SW480 (cell line): ENCODE measurements at regions not wholly inside any gene's neighbourhood (a gene's known extent, or its start where the extent isn't known, plus 50 kb on each side); places are given as distances from the start of the nearest gene placed in this dataset.

Source experiments
- DNase-seq: peaks from one replicate; pipeline ENCODE4 v3.0.0-alpha.2; 2016; ENCODE audit warnings: low spot score

DNA sequence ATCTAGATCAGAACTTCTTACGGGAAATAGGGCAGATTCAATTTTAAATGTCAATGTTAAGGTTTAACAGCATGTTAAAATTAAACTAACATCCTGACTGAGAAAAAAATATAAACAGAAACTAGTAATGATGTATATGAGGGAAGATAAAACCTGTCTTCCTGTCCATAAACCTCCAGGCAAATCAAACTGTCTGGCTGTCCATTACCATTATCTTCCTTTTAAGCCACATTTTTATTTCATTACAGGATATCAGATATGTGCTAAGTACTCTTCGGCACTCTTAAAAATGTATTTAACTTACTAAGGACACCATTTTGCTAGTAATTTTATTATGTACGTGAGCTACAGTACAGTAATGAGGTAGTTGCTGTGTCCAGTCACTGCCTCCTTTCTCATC lies 1461.7 kb upstream of the ALCAM start:
- no peak for DNase-seq

DNA sequence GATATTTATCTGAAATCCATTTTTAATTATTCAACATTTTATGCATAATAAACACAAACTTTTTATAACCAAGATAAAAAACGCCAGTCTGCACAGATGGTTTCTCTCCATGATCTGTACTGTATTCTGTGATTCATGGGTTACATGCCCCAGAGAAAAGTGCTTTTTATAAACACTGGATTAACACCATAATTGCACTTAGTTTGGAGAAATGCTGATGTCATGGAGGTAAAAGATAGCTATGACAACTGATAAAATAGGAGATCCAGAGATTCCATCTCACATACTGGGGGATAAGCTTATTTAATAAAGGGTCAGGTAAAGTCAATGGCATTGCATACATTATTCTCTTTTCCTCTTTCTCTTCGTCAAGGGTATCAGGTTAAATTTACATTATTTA lies 1460.4 kb upstream of the ALCAM start:
- DNase-seq, result no peak

DNA sequence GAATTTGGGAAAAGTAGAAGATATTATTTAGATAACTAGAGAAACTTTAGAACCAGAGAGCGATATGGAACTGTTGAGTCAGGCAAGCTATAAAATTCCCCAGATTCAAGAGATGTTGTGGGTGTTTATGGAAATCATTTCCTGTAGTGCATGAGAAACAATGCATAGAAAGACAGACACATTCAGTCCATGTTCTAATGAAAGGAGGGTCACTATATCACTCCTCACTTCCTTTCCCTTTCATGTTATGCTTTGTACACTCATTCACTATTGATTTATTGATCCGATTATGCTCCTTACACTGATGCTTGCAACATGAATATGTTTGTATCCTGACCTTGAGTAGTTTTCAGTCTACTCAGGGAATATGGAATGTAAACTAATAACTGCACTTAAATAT lies 1459.9 kb upstream of the ALCAM start:
- DNase-seq, result no peak

DNA sequence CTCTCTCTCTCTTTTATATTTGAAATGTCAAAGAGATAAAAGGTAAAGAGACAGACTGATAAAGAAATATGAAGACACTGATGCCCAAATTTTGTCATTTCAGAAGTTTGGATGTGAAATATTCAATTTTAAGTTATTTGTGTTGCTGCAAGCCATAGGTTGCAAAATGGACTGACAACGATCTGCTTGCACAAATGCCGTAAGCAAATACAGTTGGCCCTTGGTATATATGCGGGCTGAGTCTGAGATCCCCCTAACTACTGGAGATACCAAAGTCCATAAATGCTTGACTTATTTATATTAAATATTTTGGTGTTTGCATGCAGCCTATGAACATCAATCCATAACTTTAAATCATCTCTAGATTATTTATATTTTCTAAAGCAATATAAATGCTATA lies 1459.1 kb upstream of the ALCAM start:
- no peak for DNase-seq

DNA sequence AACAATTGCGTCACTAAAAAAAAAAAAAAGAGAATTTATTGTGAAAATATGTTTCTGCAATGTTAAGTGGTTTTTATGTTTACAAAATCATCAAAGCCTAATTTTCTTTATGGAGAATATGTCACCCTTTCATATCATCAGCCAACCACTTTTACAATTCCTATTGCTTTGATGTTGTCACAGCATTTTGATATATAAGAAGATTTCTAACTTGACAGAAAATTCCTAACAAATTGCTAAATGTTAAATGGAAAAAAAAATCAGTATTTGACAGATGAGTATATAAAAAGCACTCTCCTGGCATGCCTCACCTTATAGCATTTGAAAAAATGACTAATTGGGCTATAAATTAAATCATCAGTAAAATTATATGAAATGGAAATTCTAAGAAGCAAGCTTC lies 1457.3 kb upstream of the ALCAM start:
- DNase-seq, result no peak

DNA sequence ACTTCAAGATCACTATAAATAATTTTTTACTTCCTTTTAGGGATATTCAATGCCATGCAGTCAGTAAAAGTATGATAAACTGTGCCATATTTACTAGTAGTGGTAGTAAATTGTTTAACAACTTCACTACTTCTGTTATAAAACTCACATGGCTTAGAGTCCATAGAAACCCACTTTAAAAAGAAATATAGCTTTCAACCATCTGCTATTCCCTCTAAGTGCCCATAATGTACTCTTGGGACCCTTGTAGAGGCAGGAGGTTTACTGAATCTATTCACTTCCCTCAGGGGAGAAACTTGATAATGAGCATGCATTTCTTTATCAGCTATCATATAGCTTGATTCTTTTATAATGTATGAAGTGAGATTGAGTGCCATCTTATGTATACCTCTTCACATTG lies 1448.4 kb upstream of the ALCAM start:
- DNase-seq, result no peak

DNA sequence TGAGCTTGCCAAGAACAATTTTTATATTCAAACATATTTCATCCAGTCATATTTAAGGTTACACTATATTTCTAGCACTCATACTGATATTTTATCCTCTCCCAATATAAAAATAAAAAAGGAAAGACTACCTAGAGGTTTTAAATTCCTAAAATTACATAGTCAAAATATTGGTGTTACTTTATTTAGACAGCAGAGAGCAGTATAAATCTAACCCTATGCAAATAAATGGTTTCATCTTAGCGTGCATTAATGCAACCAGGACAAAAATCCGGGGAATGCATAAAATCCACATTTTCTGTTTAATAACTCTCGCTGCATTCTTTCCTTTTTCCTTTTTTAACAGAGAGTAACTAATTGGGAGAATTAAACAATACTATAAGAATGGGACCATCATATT lies 1447.4 kb upstream of the ALCAM start:
- DNase-seq, result no peak

DNA sequence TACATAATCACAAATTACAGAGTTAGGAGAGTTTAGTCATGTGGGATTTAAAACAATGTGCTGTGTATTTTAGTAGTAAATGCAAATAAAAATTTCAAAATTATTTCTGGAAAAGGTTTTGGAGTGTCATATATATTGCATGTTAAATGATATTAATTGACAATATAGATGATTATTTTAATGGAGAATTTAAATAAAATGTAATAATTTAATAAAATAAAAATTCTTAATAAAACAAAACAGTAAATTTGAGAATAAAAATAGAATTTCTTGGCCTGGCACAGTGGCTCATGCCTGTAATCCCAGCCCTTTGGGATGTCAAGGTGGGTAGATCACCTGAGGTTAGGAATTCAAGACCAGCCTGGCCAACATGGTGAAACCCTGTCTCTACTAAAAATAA lies 1442.8 kb upstream of the ALCAM start:
- no peak for DNase-seq

DNA sequence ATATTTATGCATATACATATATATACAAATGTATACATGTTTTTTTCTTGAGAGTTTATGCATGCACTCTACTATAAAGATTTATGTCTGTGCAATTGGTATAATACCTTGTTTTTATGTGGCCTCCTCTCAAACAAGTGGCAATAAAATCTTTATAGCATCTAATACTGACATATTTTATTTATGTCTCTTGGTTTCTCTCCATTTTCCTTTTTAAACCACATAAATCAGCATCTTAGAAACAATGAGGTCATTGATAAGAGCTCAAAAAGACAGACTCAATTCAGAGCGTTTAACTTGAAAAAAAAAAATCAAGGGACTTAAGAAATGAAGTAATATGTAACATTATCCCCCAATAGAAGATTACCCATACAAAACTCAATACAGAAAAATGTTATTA lies 1442.2 kb upstream of the ALCAM start:
- DNase-seq, result no peak

DNA sequence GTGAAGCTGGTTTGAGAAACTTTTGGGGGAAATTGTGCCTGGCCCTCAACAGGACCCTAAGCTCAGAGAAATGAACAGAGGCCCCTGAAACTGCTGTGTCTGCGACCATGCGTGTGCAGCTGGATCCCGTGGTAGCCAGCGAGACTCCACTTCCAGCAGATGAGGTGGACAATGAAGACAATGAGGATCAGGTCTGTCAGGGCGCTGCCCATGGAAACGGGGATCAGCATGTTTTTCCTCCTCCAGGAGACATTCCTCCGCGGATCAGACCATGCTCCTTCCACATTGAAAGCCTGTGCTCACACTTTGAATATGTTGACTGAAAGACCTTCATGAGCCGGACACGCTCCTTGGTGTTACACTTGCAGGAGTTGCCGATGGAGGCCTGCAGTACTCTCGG lies 1439.8 kb upstream of the ALCAM start:
- DNase-seq, result no peak

DNA sequence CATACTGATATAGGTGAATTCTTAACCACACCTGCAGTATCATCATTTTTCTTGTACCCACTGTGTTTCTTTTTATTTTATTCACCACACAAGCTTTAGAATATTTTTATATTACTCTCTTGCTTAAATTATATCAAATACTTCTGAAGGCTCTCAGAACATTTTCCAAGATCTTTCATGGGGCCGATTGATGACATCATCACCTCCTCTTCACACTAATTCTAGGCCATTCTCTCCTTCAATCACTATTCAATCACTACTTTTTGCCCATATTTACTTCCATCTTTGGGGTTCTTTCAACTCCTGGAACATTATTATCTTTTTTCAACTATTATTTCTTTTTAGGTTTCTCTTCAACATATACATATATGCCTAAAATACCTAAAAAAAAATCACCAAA lies 1438.8 kb upstream of the ALCAM start:
- no peak for DNase-seq

DNA sequence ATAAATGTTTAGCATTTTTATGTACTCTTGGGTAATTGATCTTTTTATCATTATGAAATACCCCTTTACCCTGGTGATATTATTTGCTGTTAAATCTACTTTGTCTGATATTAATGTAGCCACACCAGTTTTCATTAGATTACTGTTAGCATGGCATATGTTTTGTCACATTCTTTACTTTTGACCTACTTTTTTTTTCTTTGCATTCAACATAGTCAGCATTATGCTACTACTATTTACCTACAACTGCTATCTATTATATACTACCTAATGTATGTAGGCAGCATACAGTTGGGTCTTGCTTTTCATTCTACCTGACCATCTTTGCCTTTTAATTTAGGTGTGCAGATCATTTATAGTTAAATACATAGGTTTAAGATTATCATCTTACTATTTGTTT lies 1429.6 kb upstream of the ALCAM start:
- DNase-seq, result no peak

DNA sequence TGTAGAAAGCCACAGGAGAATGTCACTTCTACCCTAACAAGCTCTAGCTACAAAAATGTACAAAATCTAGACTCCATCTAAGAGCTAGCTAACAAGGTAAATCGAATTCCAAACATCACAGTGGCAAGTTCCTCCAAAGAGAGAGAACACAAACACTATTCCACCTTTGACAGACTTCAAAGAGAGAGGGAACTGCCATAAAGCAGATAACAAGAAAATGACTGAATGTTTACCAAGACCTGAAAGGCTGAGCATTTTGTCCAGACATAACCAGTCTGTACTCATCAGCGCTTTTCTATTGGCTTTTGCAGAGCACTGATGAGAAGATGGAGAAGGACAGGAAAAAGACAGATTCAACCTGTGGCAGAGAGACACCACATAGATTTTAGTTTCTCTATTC lies 1419.6 kb upstream of the ALCAM start:
- DNase-seq, result no peak

DNA sequence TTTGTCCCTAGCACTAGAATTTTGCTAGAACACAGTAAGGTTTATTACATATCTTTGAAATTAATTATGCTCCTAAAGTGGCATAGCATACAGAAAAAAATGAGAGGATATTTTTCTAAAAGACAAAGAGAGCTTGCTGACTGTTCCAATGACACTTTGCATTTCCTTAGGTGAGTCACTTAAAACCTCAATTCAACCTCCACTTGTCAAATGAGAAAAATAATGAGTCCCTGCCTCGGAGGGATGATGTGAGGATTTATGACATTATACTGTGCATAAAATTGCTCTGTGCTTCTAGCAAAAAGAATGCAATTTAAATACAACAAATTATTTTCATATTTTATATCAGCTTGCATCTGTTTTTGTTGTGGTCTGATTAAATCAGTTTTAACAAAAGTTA lies 1417.0 kb upstream of the ALCAM start:
- no peak for DNase-seq

DNA sequence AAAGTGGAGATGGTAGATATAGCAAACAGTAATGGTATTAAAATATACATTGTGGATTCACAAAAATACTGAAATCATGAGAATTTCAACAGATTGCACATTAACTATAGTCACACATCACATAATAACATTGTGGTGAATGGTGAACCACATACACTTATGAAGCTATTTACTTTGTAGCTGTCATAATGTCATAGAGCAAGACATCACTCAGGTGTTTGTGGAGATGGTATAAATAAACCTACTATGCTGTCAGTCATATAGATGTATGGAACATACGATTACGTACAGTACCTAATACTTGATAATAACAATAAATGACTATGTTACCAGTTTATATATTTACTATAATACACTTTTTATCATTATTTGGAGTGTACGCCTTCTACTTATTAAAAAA lies 1416.0 kb upstream of the ALCAM start:
- no peak for DNase-seq

DNA sequence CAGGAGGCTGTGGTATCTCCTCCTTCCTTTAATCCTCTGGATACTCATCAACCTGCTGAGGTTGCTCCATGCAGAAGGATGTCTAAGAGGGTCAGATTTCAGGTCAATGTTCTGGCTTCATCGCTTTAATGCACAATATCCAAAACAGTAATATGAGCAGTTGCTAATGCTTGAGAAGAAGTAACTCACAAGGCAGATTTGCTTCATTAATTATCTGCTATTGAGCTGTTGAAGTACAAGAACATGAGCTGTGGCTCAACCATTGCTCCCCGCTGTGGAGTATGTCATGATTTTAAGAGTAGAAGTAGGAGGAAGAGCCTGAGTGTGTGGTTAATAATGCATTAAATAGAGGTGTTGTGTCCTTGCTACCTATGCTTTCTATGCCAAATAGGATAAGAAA lies 1412.9 kb upstream of the ALCAM start:
- no peak for DNase-seq

DNA sequence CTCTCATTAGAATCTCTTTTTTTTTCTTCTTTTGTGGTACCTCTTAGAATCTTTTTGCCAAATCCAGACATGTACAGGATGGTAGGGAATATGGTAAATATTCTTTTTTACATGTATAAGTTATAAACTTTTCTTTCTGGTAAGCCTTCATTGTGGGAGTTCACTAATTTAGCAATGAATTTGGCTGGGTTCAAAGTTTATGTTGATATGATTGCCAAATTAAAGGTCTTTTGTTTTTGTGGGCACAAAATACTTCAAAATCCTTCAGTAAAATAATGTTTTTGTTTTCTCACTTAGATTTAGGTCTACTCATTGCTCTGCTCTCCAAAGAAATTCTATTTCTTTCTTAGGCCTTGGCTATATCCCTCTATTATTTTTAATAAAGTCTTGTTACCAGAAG lies 1405.9 kb upstream of the ALCAM start:
- no peak for DNase-seq

DNA sequence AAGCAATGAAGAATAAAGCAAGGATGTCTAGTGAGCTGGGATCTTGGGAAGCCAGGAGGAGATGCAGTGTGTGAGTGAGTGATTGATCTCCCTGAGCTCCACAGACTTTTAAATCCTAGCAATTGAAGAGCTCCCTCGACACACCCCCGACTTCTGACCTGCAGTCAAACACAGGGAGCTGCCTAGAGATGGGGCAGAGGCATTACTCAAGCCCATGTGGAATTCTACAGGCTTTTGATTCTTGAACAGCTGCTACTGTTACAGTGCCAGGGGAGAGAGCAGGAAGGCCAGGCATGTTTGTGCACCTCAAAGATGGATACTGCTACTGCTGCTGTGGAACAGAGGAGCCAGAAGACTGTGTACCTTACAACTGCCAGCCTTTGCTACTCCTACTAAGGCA lies 1403.1 kb upstream of the ALCAM start:
- DNase-seq, result no peak

DNA sequence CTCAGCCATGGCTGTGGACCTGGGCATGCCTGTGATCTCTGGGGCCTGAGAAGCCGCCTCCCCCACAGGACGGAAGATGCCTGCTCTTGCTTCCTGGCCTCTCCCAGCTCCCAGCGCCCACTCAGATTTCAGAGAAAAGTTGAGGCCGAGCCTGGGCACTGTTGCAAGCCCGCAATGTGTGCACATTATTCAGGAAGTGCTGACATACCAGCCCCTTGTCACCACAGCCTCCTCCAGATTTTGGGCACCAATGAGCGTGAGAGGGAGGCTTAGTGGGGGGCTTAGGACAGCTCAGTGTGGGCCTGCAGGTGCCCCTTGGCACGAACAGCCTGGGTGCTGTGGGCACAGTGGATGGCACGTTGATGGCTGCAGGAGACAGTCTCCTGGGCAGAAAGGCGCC lies 1400.9 kb upstream of the ALCAM start:
- DNase-seq, result no peak

DNA sequence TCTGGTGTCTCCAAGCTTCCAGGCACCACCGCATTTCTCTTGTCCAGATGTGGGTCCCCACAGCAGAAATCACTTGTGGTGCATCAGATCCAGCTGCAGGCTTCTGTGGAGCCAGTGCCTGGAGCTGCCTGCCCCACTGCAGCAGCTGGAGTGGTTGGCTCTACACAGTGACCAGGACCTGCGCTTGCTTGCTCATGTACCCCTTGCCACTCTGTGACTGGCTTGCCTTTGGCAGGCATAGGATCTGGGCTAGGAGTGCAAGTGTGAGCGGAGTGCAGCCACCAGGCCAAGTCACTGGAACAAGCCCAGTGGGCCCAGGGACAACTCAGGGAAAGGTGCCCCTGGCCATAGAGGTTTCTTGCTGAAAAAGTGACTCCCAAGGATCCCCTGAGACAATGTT lies 1400.0 kb upstream of the ALCAM start:
- no peak for DNase-seq

DNA sequence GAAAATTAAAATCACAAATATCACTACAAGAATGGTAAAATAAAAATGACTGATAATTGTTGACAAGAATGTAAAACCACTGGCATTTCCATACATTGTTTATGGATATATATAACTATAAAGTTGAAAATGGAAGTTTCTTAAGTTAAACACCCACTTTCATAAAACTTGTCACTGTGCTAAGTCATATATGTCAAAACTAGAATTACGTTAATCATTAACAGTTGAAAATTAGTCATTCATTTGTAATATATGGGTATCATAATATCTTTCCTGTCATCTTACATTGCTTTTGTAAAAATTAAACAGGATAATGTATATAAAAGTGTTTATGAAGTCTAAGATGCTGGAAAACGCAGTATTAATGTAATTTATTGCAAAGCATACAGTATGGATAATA lies 1398.6 kb upstream of the ALCAM start:
- no peak for DNase-seq

DNA sequence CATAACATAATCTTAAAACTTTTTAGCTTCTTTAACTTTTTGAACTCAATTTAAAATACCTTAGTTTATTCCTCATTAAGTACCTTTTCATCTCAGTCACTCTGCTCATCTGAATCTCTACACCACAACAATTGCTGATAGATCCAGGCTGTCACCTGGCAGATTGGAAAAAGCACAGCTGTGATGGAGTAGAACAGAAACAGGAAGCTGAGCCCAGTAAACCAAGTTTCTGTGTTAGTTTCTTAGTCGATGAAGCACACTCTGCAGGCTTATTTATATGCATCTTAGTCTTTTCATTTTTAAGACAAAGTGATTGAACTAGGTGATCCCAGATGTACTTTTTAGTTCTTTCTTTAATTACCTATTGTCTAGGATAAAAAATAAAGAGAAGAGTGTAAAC lies 1398.0 kb upstream of the ALCAM start:
- no peak for DNase-seq

DNA sequence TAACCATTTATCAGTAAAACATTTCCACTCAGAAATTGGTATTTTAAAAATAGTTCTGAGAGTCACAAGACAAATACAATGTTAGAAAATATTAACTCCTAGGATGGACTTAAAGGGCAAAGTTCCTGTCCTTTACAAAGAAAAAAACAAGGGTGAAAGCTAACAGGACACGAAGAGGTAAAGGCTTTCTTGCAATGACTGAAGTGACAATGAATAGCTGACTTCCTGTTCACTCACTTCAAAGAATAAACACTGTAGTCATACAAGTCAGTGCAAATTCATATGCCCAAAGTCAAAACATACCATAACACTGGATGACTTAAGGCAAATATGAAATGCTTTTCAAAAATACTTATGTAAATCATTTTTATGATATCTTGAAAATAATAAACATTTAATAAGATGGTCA lies 1389.8 kb upstream of the ALCAM start:
- no peak for DNase-seq

DNA sequence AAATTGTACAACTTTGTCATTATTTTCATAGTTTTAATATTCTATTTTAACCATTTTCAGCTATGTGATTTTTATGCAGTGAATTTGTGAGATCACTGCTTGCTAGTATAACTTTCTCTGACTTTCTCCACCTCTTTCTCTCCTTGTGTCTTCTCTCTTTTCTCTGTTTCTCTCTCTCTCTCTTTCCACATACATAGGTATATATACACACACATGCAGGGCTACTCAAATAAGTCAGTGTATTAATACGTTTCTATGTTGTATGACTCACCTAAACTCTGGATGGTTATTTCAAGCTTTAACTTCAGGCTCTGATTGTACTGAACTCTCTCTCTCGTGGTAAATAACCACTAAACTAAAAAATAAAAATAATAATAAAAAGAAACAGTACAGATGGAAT lies 1389.3 kb upstream of the ALCAM start:
- no peak for DNase-seq

DNA sequence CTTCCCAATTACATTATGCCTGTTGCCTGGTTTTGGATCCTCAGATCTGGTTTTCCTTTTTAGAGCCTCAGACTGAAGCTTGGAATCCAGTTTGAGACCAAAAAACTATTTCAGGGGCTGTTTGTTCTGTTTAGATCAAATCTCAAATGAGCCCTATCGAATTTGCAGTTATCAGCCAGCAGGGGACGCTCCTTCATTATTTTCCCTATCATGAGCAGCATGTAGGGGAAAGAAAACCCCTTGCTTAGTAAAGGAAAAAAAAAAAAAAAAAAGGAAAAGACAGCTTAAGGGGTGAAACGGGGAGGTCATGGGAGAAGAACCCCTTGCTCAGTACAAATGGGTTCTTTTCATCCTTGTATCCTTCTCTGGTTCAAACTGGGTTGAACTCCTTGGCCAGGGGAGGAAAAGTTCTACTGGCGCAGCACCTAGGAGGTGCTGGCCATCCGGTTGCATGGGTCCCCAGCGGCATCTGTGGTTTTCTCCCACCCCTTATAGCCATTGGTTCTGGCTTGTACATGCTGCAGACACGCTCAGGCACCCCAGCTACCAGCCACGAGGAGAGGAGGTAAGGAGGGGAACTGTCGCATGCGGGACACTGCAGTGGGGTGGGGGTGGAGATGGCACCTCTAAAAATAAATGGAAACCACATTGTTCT lies 1375.1 kb upstream of the ALCAM start:
- no peak for DNase-seq
